GM18511 (cell line): ENCODE measurements at regions not wholly inside any gene's neighbourhood (a gene's known extent, or its start where the extent isn't known, plus 50 kb on each side); places are given as distances from the start of the nearest gene placed in this dataset.

Source experiments
- ATAC-seq: cut with Tn5 transposase; IDR thresholded peaks from one replicate; pipeline ENCODE4 v1.9.1; 2021; ENCODE audit warnings: mild to moderate bottlenecking, moderate library complexity; ENCODE audit not compliant: unreplicated experiment

GRCh38 chr17:79184219-79184618 lies 109.6 kb downstream of the ENGASE start:
- ATAC-seq = no peak

DNA sequence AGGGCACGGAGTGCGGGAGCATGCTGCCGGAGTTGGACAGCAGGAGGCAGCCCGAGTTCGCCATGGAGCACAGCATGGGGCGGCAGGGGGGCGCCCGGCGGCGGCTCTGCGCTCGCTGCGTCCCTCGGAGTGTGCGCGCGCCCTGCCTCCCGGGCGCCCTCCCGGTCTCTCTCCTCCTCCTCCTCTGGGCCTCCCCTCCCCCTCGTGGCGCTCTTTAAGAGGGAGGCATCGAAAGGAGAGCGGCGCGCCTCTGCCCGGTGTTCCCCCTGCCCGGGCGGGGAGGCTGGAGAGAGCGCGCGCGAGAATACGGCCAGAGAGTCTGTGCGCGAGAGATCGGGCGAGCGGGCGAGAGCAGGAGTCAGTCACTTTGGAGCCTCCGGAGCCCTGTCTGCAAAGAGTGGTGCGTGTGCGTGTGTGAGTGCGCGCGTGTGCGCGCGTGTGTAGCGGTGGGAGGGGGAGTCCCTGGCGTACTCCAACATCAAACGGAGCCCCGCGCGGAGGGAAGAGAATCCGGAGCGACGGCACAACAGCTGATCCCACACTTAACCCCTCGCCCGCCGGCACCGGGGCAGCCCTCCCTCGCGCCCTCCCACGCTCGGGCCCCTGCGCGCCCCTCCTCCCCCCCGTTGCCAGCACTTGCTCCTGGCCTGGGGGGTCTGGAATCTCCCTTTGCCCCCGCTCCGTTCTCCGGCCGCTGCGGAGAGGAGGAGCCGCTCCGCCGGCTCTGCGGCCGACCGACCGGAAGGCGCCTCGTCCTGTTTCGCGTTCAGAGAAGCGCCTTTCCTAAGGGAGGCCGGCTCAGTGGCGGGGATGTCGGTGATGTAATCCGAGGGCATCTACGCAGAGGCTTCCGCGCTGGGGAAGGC lies 108.9 kb downstream of the ENGASE start:
- ATAC-seq = no peak

GRCh38 chr17:79183043-79183292 lies 108.3 kb downstream of the ENGASE start:
- ATAC-seq = no peak

DNA sequence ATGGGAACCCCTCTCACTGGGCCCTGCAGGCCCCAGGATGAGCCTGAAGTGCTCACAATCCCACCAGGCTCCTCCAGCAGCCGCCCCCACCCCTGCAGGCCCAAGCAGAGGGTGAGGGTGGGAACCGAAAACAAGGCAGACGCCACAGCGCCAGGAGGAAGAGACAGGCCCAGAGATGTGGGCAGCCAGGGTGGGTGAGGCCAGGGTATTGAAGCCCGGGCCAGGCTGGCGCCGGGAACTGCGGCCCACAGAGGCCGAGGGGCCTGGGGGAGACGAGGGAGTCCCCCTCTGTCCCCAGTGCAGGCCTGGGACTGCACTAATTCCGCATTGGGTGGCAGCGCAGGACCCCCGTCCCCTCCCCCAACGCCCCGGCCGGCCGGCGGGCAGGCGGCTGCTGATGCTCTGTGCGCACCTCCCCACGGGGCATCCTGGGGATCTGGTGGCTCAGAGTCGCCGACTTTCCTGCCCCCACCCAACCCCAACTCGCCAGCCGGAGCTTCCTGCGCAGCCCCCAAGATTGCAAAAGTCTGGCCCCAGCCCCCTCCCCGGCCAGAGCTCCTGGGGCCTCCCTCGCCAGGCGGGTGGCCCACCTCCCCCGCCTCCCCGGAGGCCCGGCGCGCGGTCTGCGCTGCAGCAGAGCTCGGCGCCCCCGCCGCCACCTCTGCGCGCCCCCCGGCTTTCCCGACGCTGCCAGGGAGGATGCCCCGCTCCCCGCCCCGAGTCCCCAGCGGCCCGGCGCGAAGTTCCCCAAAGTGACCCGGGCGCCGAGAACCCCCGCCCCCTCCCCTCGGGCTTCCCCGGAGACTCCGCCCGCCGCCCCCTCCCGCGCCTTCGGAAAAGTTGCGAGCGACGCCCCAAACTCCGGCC lies 107.8 kb downstream of the ENGASE start:
- ATAC-seq = no peak

- ATAC-seq = no peak
These were observed 105.9 kb downstream of the ENGASE start for GRCh38 chr17:79180358-79181005.

DNA sequence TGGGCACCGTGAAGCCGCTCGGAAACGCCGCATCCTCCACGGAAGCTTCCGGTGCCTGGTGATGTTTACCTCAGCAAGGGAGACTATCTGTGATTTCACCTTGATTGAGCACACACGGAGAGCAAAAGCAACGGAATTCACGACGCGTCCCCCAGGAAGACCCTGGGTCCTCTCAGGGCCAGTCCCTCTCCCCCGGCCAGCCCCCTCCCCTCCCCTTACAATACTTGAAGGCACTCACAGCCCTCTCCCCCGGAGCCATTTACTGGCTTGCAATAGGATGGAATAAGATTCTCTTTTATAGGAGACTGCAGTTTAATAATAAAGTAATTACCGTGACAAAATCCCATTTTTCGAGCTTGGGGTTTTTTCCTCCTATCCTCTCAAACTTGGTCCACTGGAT lies 104.7 kb downstream of the ENGASE start:
- no peak for ATAC-seq

DNA sequence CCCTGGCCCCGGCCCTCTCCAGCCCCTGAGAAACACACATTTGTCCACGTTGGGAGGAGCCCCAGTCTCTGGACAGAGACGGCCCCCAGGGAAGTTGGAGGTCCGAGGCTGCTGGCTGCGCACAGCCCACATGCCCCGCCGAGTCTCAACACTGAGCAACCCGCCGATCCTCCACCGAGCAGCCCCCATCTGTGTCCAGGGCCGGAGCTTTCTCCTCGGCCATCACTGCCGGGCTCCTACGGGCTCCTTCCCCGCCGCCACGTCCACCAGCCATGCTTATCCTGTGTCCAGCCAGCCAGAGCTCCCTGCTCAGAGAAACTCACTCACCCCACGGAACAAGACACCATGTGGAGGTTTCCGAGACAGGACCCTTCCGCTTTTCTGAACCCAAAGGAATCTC lies 103.3 kb downstream of the ENGASE start:
- no peak for ATAC-seq

DNA sequence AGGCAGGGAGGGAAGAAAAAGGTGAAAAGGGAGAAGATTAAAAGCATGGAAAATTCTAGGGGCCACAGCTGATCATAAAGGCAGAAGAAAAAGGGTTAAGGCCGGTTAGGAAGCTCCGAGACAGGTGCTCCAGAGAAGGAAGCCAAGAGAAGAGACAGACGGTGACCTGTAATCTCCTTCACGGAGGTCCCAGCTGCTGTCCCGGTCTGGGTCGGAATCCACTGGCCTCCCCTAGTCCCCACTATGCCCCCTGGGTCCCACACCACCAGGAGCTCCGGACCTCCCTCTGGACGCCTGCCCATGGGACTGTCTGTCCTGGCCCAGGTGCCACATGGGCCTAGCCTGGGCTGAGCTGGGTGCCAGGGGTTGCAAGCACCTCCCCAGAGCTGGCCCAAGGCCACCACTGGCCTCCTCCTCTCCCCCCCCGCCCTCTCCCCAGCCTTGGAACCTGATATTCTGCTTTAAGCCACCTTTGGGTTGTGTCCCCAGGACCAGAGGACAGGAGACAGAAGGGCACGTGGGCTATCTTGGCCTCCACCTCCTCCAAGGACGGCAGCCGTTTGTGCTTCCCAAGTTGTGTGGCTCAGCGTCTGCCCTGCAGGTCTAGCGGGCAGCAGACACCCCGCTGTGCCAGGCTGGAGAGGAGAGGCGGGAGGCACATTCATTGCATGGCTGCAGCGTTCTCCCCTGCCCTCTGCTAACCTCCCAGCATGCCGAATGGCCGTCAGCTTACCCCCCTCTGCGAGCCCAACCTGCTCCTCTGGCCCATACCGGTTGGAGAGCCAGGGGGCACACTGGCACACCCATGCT lies 102.4 kb downstream of the ENGASE start:
- ATAC-seq = no peak

DNA sequence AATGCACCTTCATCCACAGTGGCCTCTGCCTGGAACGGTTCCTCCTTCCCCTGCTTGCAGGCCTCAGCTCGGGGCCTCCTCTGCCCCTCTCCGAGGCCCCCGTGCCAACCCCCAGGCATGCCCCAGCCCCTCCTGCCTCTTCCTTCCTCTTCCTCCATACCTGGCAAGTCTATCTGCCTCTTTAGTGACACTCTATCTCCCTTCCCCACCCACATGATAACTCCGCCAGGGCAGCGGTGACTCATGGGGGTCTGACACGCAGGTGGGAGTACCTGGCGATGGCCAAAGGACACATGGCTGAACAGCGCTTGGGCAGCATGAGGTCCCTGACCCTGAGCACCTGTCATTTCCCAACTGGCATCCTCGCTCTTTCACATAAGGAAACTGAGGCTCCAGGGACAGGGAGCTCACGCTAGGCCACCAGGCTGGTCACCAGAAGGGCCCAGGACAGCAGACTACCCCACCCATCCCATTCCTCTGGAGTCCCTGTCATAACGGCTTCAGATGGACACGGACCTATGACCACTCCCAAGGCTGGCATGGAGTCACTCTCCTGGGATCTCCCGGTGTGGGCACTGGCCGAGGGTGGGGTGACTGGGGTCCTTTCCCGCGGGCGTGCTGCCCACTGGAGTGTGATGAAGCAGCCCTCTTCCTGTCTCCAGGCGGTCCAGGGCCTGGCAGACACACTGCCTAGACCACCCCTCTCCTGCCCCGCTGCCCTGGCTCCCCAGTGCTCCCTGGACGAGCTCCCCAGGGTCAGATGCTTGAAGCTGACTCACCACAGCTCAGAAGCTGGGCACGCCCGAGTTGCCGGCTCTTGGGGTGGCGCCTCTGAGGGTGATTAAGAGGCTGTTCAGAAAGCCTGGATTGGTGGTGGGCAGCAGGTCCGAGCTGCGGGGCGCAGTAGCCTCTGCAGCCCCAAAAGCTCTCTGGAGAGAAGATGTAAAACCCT lies 100.6 kb downstream of the ENGASE start:
- ATAC-seq = no peak

GRCh38 chr17:79174193-79174765 lies 99.7 kb downstream of the ENGASE start:
- ATAC-seq = no peak

DNA sequence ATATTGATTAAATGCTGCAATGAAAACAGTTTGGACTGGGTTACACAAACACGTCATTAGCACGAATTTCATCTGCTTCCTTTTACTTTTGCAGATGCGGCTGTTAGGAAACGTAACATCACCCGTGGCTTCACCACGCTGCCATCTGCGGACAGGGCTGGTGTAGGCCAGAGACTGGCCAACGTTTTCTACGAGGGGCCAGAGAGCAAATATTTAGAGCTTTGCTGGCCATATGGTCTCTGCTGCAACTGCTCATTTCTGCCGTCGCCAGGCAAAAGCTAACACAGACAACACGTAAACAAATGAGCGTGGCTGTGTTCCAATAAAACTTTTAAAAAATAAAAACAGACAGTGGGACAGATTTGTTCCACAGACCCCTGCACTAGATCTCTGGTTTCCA lies 96.6 kb downstream of the ENGASE start:
- no peak for ATAC-seq

- no peak for ATAC-seq
These were observed 95.2 kb downstream of the ENGASE start for GRCh38 chr17:79169861-79170260.

- ATAC-seq = no peak
These were observed 94.7 kb downstream of the ENGASE start for GRCh38 chr17:79169366-79169765.

- ATAC-seq = no peak
These were observed 93.9 kb downstream of the ENGASE start for GRCh38 chr17:79168486-79169055.

DNA sequence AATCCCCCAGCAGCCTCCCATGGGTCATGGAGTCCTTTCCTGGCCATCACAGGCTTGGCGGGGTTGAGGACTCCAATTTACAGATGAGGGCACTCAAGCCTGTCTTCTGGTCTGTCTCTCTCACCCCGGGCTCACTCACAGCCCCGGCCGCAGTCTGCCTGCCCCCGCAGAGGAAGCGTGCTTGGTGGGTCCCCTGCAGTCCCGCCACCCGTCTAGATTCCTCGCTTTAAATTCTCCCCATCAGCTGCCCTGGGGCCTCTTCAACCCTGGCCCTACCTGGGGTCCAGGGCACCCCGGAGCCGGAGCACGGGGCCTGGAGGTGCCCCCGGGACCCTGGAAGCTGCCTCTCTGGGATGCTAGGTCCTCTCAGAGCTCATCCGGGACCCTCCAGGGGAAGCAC lies 92.9 kb downstream of the ENGASE start:
- no peak for ATAC-seq

- ATAC-seq = no peak
These were observed 91.3 kb downstream of the ENGASE start for GRCh38 chr17:79165756-79166473.

- ATAC-seq = no peak
These were observed 90.5 kb downstream of the ENGASE start for GRCh38 chr17:79164913-79165695.

DNA sequence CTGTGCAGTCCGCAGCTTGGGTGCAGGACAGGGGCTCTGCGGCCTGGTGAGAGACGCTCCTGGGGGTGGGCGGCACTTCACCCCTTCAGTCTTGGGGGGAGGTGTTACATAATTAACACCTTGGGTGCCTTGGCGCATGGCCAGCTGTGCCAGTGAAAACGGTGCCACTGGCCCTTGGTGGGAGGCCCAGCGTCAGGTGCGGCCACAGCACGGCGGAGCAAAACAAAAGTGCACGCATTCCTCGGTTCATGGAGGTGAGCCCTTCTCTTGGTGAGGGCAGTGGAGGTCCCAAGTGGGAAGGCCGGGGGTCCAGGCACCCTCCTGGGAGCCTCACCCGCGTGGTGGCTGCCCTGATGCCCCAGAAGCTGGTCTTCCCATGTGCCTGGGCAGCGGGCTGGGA lies 89.8 kb downstream of the ENGASE start:
- no peak for ATAC-seq
